Stomach (tissue), 8 donors: ENCODE measurements at regions not wholly inside any gene's neighbourhood (a gene's known extent, or its start where the extent isn't known, plus 50 kb on each side); places are given as distances from the start of the nearest gene placed in this dataset.
A peak's percentile ranks its signal among the peaks of the same experiment; 100 is the strongest.

Experiments used
- DNase-seq, 2 donors: peaks; one replicate each; pipeline versions ENCODE4 v3.0.0 to v3.0.0-alpha.2; 2013 to 2019
- H3K27ac ChIP-seq, 5 donors: fragments of 200-600 bp in 4 of 5; sonication (generic) in 4 of 5; one replicate each; pipeline ENCODE4 v1.5.1; 2013 to 2019; ENCODE audit warnings: mild to moderate bottlenecking in 1 of 5, moderate library complexity in 1 of 5
- H3K27me3 ChIP-seq, 3 donors: fragments of 200-600 bp; sonication (generic); one replicate each; pipeline ENCODE4 v1.5.1; 2017 to 2019; ENCODE audit warnings: mixed run types in 1 of 3
- H3K36me3 ChIP-seq, 4 donors: fragments of 200-600 bp; sonication (generic); 1 replicate in 3 of 4; 2 replicates in 1 of 4; pipeline ENCODE4 v1.5.1; 2016 to 2019
- H3K4me1 ChIP-seq, 4 donors: fragments of 200-600 bp; sonication (generic); one replicate each; pipeline ENCODE4 v1.5.1; 2016 to 2019
- H3K4me3 ChIP-seq, 4 donors: fragments of 200-600 bp; sonication (generic) in 3 of 4; one replicate each; pipeline ENCODE4 v1.5.1; 2016 to 2019; ENCODE audit warnings: mild to moderate bottlenecking in 1 of 4
- H3K9me3 ChIP-seq, 4 donors: fragments of 200-600 bp; sonication (generic); one replicate each; pipeline ENCODE4 v1.5.1; 2016 to 2019
- CTCF ChIP-seq, 7 experiments: fragments of 450-650 bp in 4 of 7; fragments of 200-600 bp in 3 of 7; sonication (generic) in 3 of 7; IDR thresholded peaks; one replicate each; pipeline ENCODE4 v1.5.1; 2016 to 2019; ENCODE audit warnings: antibody characterized with exemption in 7 of 7, control low read depth in 2 of 7, mild to moderate bottlenecking in 1 of 7
- EP300 ChIP-seq: sonication (generic); formaldehyde crosslinking; IDR thresholded peaks from one replicate; pipeline ENCODE4 v1.6.1; 2017; ENCODE audit warnings: antibody characterized with exemption
- POLR2A ChIP-seq, 4 donors: fragments of 450-650 bp; IDR thresholded peaks; one replicate each; pipeline ENCODE4 v1.6.1; 2016; ENCODE audit warnings: antibody characterized with exemption in 4 of 4, control low read depth in 2 of 4, mild to moderate bottlenecking in 1 of 4, moderate library complexity in 1 of 4
- POLR2AphosphoS5 ChIP-seq, 3 donors: sonication (generic); formaldehyde crosslinking; IDR thresholded peaks; one replicate each; pipeline ENCODE4 v1.6.1; 2016; ENCODE audit warnings: antibody characterized with exemption in 3 of 3
- WGBS, 5 donors: extraction: QIAGEN DNeasy Blood & Tissue Kit in 3 of 5; methylation state at CpG; one replicate each; pipeline versions ENCODE4 v1.1.5 to v1.1.7; 2013 to 2018; 5-methylcytosine and 5-hydroxymethylcytosine counted together
- intact Hi-C: fragments of 100-400 bp; cut with DNase I; formaldehyde crosslinking; loops from one replicate; pipeline ENCODE4 v1.15.1; 2023; ENCODE audit warnings: low total_unique reads
- donor health status: healthy with polysubstance abuse.
- donor health status: Bipolar disorder and iron deficiency.
- donor health status: healthy.

GRCh38 chr6:91669871-91670268 lies 1083.0 kb upstream of the MAP3K7 start:
- DNase-seq, result no peak
- H3K27ac ChIP-seq, result no peak overlapping the region
- H3K27me3 ChIP-seq, result no peaks in the 10 kb centered on the region
- H3K4me3 ChIP-seq, result no peak overlapping the region
- 46 to 65% (median 58%) methylated on average over 3 of the region's 3 CpGs for WGBS, 5 donors
- H3K36me3 ChIP-seq, result no peaks in the 10 kb centered on the region
- no peaks in the 10 kb centered on the region for H3K4me1 ChIP-seq
- no peak for TF ChIP-seq POLR2A (IDR thresholded peaks at IDR 0.05)
- H3K9me3 ChIP-seq, result no peaks in the 10 kb centered on the region
- intact Hi-C loops, result no loop called here

- intact Hi-C loops, result no loop called here
- 44 to 63% (median 56%) methylated on average over 9 of the region's 9 CpGs for WGBS, 5 donors
- DNase-seq, result peak in 1 of 2 donors; percentile 46
- H3K27me3 ChIP-seq, result no peaks in the 10 kb centered on the region
- peaks cover 0 to 3% (median 0%) of the 10 kb centered on the region in 4 donors for H3K9me3 ChIP-seq
- H3K27ac ChIP-seq, result no peak overlapping the region
- H3K36me3 ChIP-seq, result no peaks in the 10 kb centered on the region
- H3K4me3 ChIP-seq, result no peak overlapping the region
- H3K4me1 ChIP-seq, result no peaks in the 10 kb centered on the region
- TF ChIP-seq CTCF (IDR thresholded peaks at IDR 0.05), result no peak
These were observed 1082.4 kb upstream of the MAP3K7 start for GRCh38 chr6:91669154-91669870.

- WGBS, 5 donors, result 64 to 79% (median 68%) methylated on average over 4 of the region's 4 CpGs
- Histone ChIP-seq H3K4me1 (no peaks in the 10 kb centered on the region), H3K4me3 (no peak overlapping the region), H3K27ac (no peak overlapping the region), H3K9me3 (peaks cover 0 to 3% (median 0%) of the 10 kb centered on the region in 4 donors), H3K36me3 (no peaks in the 10 kb centered on the region), H3K27me3 (no peaks in the 10 kb centered on the region)
- no peak for DNase-seq
- TF ChIP-seq EP300, result no peak
- TF ChIP-seq POLR2A (IDR thresholded peaks at IDR 0.05), result no peak
- no peak for TF ChIP-seq CTCF (IDR thresholded peaks at IDR 0.05)
- TF ChIP-seq POLR2AphosphoS5 (IDR thresholded peaks at IDR 0.05), result no peak
- intact Hi-C loops, result no loop called here
These were observed 1080.7 kb upstream of the MAP3K7 start for GRCh38 chr6:91667596-91667995.

GRCh38 chr6:91664327-91664959 lies 1077.6 kb upstream of the MAP3K7 start:
- no peaks in the 10 kb centered on the region for H3K27me3 ChIP-seq
- H3K36me3 ChIP-seq, result no peaks in the 10 kb centered on the region
- H3K27ac ChIP-seq, result no peak overlapping the region
- peaks cover 0 to 3% (median 0%) of the 10 kb centered on the region in 4 donors for H3K9me3 ChIP-seq
- no peak for DNase-seq
- no peak overlapping the region for H3K4me3 ChIP-seq
- H3K4me1 ChIP-seq, result no peaks in the 10 kb centered on the region
- TF ChIP-seq EP300 (no peak), POLR2AphosphoS5 (IDR thresholded peaks at IDR 0.05) (no peak), POLR2A (IDR thresholded peaks at IDR 0.05) (no peak), CTCF (IDR thresholded peaks at IDR 0.05) (no peak)
- 67 to 86% (median 75%) methylated on average over 2 of the region's 2 CpGs for WGBS, 5 donors
- intact Hi-C loops, result no loop called here

- intact Hi-C loops, result no loop called here
- Histone ChIP-seq H3K4me1 (no peaks in the 10 kb centered on the region), H3K27ac (no peak overlapping the region), H3K9me3 (peaks cover 0 to 3% (median 0%) of the 10 kb centered on the region in 4 donors), H3K4me3 (no peak overlapping the region), H3K27me3 (no peaks in the 10 kb centered on the region), H3K36me3 (no peaks in the 10 kb centered on the region)
- TF ChIP-seq EP300, result no peak
- TF ChIP-seq CTCF (IDR thresholded peaks at IDR 0.05), result no peak
- no peak for TF ChIP-seq POLR2AphosphoS5 (IDR thresholded peaks at IDR 0.05)
- no peak for TF ChIP-seq POLR2A (IDR thresholded peaks at IDR 0.05)
- DNase-seq, result no peak
- WGBS, 5 donors, result 29 to 79% (median 77%) methylated on average over 1 of the region's 1 CpG
These were observed 1074.0 kb upstream of the MAP3K7 start for GRCh38 chr6:91660893-91661292.
